HL-60 (cell line): ENCODE measurements at regions not wholly inside any gene's neighbourhood (a gene's known extent, or its start where the extent isn't known, plus 50 kb on each side); places are given as distances from the start of the nearest gene placed in this dataset.

Experiments used
- GABPA ChIP-seq: IDR thresholded peaks from 2 replicates; pipeline ENCODE4 v1.6.1; 2012; ENCODE audit warnings: low read depth
- POLR2AphosphoS5 ChIP-seq: IDR thresholded peaks from 2 replicates; pipeline ENCODE4 v1.6.1; 2012; ENCODE audit warnings: low read depth
- SPI1 ChIP-seq: IDR thresholded peaks from 2 replicates; pipeline ENCODE4 v1.6.1; 2012; ENCODE audit warnings: low read depth, mild to moderate bottlenecking, borderline replicate concordance
- TF ChIP-seq, protein P1 (sequence below): IDR thresholded peaks from one replicate; pipeline ENCODE4 v1.5.1; 2011; ENCODE audit warnings: low read length, control low read depth, inconsistent platforms; ENCODE audit not compliant: insufficient read depth
- TF ChIP-seq, protein P2 (sequence below): IDR thresholded peaks from 2 replicates; pipeline ENCODE4 v1.6.1; 2012; ENCODE audit warnings: low read depth; ENCODE audit not compliant: insufficient replicate concordance

DNA sequence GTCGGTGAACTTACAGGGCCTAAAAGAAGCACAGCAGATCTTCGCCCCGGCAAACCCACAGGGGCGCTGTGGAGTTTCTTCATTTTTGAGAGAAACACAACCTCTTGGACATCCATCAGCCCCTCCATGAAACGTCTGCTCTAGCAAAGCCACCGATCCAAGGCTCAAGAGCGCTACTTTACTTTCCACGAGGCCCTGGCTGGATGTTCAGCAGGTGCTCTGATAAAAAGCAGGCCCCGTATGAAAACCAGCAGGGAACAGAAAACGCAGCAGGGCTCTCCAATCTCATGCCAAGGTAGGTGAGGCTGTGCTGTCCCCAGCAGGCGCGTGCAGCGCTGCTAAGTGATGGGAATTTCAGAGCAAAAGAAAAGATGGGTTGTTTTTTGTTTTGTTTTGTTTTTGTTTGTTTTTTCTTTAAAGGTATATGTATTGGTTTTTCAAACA is 86.7 kb downstream of the IRS2 start:
- TF ChIP-seq, protein P1, sequence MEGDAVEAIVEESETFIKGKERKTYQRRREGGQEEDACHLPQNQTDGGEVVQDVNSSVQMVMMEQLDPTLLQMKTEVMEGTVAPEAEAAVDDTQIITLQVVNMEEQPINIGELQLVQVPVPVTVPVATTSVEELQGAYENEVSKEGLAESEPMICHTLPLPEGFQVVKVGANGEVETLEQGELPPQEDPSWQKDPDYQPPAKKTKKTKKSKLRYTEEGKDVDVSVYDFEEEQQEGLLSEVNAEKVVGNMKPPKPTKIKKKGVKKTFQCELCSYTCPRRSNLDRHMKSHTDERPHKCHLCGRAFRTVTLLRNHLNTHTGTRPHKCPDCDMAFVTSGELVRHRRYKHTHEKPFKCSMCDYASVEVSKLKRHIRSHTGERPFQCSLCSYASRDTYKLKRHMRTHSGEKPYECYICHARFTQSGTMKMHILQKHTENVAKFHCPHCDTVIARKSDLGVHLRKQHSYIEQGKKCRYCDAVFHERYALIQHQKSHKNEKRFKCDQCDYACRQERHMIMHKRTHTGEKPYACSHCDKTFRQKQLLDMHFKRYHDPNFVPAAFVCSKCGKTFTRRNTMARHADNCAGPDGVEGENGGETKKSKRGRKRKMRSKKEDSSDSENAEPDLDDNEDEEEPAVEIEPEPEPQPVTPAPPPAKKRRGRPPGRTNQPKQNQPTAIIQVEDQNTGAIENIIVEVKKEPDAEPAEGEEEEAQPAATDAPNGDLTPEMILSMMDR = no peak
- TF ChIP-seq POLR2AphosphoS5 (no peak), GABPA (no peak), SPI1 (no peak)
- TF ChIP-seq, protein P2, sequence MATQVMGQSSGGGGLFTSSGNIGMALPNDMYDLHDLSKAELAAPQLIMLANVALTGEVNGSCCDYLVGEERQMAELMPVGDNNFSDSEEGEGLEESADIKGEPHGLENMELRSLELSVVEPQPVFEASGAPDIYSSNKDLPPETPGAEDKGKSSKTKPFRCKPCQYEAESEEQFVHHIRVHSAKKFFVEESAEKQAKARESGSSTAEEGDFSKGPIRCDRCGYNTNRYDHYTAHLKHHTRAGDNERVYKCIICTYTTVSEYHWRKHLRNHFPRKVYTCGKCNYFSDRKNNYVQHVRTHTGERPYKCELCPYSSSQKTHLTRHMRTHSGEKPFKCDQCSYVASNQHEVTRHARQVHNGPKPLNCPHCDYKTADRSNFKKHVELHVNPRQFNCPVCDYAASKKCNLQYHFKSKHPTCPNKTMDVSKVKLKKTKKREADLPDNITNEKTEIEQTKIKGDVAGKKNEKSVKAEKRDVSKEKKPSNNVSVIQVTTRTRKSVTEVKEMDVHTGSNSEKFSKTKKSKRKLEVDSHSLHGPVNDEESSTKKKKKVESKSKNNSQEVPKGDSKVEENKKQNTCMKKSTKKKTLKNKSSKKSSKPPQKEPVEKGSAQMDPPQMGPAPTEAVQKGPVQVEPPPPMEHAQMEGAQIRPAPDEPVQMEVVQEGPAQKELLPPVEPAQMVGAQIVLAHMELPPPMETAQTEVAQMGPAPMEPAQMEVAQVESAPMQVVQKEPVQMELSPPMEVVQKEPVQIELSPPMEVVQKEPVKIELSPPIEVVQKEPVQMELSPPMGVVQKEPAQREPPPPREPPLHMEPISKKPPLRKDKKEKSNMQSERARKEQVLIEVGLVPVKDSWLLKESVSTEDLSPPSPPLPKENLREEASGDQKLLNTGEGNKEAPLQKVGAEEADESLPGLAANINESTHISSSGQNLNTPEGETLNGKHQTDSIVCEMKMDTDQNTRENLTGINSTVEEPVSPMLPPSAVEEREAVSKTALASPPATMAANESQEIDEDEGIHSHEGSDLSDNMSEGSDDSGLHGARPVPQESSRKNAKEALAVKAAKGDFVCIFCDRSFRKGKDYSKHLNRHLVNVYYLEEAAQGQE = no peak
